ENCODE measurements at regions not wholly inside any gene's neighbourhood (a gene's known extent, or its start where the extent isn't known, plus 50 kb on each side); places are given as distances from the start of the nearest gene placed in this dataset.
"Not testable (repeated sequence)": the region's sequence is repeated elsewhere in the genome, so short reads cannot be mapped to it uniquely, and the experiment has no call there.

DNA sequence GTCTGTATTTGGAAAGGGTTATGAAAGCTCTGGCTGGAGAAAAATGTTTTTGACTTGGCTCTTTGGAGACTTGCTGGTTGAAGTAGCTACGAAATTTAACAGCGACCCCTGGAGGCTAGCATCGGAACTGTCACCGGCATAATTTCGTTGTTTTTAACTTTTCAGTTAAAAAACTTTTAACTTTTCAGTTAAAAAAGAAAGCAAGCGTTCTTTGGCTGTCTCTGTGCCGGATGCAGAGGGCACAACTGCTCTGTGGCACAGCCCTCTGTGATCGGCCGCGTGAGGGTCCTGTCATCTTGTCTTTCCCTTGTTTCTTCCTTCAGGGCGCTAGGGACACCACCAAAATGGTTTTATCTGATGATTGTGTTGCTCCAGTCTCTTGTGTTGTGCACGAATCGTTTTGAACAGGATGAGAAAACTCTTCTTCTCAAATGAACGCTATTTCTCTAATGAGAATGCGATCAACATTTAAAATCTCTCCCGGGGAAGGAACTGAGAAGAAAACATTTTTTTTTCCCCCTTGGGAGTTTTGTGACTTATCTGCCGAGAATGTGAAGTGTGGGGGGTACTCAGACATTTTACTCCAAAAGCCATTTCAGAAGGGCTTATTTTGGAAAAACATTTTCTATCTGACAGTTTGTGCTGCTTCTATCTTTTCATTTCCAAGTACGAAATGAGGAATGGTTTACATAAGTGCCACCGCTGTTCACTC lies 57.1 kb downstream of the ADCYAP1 start:
- peak; percentile 62 for DNase-seq

DNA sequence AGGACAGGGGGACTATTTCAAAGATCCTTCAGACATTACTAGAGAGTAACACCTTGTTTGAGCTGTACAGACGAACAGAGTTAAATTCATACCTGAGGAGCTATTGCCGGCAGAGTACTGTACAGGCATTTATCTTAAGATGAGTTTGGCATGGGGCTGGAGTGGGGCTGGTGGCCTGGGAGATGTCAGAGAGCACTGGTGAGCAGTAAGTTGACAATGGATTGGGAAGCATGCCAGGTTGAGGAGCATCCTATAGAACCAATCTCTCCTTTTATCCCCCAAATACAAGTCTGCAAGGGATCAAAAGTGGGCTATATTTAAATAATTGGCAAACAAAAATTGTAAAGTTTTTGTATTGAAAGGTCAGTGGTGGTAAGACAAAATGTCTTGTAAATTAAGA lies 58.6 kb downstream of the ADCYAP1 start:
- DNase-seq: no peak

GRCh38 chr18:965921-966758 lies 61.5 kb downstream of the ADCYAP1 start:
- DNase-seq: peak; percentile 14

- no peak for DNase-seq
Observed at GRCh38 chr18:966759-967576, 62.3 kb downstream of the ADCYAP1 start.

DNA sequence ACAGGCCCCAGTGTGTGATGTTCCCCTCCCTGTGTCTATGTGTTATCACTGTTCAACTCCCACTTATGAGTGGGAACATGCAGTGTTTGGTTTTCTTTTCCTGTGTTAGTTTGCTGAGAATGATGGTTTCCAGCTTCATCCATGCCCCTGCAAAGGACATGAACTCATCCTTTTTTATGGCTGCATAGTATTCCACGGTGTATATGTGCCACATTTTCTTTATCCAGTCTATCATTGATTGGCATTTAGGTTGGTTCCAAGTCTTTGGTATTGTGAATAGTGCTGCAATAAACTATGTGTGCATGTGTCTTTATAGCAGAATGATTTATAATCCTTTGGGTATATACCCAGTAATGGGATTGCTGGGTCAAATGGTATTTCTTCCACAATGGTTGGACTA lies 64.2 kb downstream of the ADCYAP1 start:
- DNase-seq: not testable (repeated sequence)

DNA sequence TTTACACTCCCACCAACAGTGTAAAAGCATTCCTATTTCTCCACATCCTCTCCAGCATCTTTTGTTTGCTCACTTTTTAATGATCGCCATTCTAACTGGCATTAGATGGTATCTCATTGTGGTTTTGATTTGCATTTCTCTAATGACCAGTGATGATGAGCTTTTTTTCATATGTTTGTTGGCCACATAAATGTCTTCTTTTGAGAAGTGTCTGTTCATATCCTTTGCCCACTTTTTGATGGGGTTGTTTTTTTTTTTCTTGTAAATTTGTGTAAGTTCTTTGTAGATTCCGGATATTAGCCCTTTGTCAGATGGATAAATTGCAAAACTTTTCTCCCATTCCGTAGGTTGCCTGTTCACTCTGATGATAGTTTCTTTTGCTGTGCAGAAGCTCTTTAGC lies 64.6 kb downstream of the ADCYAP1 start:
- DNase-seq: not testable (repeated sequence)

GRCh38 chr18:974606-975005 lies 69.9 kb downstream of the ADCYAP1 start:
- not testable (repeated sequence) for DNase-seq

GRCh38 chr18:976393-977128 lies 71.9 kb downstream of the ADCYAP1 start:
- DNase-seq: not testable (repeated sequence)

DNA sequence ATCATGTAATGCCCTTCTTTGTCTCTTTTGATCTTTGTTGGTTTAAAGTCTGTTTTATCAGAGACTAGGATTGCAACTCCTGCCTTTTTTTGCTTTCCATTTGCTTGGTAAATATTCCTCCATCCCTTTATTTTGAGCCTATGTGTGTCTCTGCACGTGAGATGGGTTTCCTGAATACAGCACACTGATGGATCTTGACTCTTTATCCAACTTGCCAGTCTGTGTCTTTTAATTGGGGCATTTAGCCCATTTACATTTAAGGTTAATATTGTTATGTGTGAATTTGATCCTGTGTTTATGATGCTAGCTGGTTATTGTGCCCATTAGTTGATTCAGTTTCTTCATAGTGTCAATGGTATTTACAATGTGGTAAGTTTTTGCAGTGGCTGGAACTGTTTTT lies 72.7 kb downstream of the ADCYAP1 start:
- DNase-seq: not testable (repeated sequence)

DNA sequence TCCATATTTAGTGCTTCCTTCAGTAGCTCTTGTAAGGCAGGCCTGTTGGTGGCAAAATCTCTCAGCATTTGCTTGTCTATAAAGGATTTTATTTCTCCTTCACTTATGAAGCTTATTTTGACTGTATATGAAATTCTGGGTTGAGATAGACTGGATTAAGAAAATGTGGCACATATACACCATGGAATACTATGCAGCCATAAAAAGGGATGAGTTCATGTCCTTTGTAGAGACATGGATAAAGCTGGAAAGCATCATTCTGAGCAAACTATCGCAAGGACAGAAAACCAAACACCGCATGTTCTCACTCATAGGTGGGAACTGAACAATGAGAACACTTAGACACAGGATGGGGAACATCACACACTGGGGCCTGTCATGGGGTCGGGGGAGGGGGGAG lies 73.1 kb downstream of the ADCYAP1 start:
- not testable (repeated sequence) for DNase-seq

- no peak for DNase-seq
Observed at GRCh38 chr18:980586-980985, 75.9 kb downstream of the ADCYAP1 start.

DNA sequence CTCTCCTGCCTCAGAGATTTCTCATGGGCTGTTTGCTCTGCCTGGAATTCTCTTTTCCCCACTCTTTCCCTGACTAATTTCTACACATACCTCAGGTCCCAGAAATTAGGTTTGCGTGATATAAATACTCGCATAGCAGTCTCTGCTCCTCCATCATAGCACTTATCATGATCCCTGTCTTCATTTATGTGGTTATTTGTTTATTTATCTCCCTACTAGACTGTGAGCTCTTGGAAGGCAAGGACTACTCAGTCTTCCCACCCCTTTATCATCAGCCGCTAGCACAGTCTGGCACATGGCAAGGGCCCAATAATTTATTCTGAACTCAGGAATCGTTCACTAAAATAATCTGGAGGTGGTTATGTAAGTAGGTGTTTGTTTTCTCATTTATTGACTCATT lies 79.3 kb downstream of the ADCYAP1 start:
- DNase-seq: no peak

GRCh38 chr18:985212-985661 lies 80.6 kb downstream of the ADCYAP1 start:
- no peak for DNase-seq

GRCh38 chr18:986051-986450 lies 81.4 kb downstream of the ADCYAP1 start:
- no peak for DNase-seq

- DNase-seq: no peak
Observed at GRCh38 chr18:986552-986951, 81.9 kb downstream of the ADCYAP1 start.

DNA sequence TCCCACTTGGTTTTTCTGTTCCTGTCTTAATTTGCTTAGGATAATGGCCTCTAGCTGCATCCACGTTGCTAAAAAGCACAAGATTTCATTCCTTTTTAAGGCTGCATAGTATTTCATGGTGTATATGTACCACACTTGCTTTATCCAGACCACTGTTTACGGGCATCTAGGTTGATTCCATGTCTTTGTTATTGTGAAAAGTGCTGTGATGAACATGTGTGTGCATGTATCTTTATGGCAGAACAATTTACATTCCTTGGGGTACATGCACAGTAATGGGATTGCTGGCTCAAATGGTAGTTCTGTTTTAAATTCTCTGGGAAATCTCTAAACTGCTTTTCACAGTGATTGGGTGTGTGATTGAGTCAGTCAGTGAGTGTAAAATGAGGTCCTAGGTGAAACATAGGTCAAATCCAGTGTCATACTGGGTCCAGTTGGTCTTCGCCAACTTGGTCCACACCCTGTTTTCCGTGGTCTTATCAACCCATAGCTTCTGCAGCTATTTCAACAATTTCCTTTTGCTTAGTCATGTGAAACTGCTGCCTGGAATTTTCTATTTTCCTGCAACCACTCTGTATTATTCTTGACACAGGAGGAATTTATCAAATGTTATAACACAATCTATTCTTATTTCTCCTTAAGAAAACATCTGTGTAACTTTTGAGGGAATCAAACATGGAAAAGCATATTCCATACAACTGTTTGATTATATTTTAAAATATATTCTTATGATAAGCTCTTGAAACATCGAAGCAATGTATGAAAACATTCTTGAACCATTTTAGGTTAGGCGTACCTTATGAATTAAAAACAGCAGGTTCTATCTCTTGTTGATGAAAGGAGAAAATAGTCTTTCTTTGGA lies 82.9 kb downstream of the ADCYAP1 start:
- no peak for DNase-seq

DNA sequence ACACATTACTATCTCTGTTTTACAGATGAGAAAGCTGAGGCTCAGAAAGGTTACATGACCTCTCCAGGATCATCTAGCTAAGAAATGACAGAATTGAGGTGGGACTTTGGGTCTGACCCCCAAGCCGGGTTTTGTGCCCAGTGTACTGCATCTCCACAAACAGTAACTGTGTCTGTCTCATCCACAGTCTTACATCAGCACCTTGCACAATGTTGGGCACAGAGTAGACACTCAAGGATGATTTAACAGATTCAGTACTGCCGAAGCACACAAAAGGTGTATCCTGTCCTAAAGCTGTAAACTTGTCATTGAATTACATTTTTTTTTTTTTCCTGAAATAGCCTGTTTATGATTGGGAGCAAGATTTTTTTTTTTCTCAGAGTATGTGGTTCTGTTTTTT lies 84.8 kb downstream of the ADCYAP1 start:
- no peak for DNase-seq

DNA sequence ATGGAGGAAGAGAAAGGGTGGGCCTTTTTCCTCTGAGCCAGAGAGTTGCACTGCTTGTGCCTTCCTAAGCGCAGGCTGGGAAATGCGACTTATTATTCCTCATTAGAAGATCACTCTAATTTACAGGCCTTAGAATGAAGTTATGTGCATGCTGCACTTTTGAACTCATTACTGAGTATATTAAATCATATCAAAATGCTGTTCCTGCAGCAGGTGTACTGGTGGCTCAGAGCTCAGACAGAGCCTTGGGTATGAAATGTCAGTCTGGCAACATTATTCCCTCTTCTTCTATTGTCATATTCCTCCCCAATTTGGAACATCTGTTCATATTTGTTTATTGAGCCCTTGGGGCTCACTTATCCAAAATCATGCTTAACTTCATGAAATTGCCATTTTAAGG lies 85.5 kb downstream of the ADCYAP1 start:
- DNase-seq: no peak

DNA sequence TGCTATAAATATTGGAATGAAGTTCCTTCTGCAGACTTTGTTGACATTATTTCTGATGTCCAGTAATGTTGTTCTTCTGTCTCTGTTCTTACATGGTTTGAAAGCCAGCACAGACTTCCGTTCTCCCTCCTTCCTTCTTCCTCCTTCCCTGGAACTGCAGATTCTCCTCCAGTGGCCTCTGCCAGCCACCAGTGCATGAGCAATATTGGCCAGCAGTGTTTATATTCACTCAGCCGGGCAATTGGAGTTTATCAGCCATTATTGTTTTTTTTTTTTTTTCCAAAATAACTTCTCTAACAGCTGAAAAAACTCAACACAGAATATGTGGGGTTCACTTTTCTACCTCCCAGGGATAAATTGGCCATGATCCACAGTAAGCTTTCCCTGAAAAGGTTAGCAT lies 86.8 kb downstream of the ADCYAP1 start:
- DNase-seq: no peak

DNA sequence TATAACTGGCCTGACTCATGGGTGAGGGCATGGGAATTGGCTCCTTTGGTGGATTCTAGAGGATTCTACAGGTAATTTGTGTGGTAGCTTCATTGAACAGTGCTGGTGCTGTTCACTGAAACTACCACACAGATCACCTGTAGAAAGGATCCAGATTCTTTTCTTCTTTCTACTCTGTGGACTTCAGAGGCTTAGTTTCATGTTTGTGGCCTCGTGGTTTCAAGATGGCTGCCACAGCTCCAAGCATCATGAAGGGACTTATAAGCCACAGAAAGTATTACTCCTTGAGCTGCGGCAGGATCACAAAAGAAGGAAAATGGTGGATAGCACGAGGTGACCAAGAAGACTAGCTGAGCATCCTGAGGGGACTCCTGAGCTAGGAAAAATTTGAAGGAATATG lies 88.9 kb downstream of the ADCYAP1 start:
- no peak for DNase-seq

- no peak for DNase-seq
Observed at GRCh38 chr18:995629-996028, 91.0 kb downstream of the ADCYAP1 start.

- DNase-seq: no peak
Observed at GRCh38 chr18:997499-997898, 92.8 kb downstream of the ADCYAP1 start.

Measured in RPMI8226 (cell line).